Mucosa of descending colon (tissue), 3 donors: ENCODE measurements at regions not wholly inside any gene's neighbourhood (a gene's known extent, or its start where the extent isn't known, plus 50 kb on each side); places are given as distances from the start of the nearest gene placed in this dataset.

Experiments used
- ATAC-seq: fragments of 200-7000 bp; cut with Tn5 transposase; one replicate; pipeline ENCODE4 v1.9.1; 2020; ENCODE audit warnings: mild to moderate bottlenecking, moderate library complexity
- DNase-seq, 3 donors: peaks; one replicate each; pipeline ENCODE4 v3.0.0-alpha.2; 2020
- H3K36me3 ChIP-seq: fragments of 200-600 bp; one replicate; pipeline ENCODE4 v1.8.0; 2021; ENCODE audit warnings: low read depth, mild to moderate bottlenecking
- H3K4me1 ChIP-seq: fragments of 200-600 bp; one replicate; pipeline ENCODE4 v1.8.0; 2021; ENCODE audit warnings: low read depth, mild to moderate bottlenecking
- H3K4me3 ChIP-seq: fragments of 200-600 bp; one replicate; pipeline ENCODE4 v1.8.0; 2021; ENCODE audit warnings: mild to moderate bottlenecking
- H3K9me3 ChIP-seq: fragments of 200-600 bp; one replicate; pipeline ENCODE4 v1.8.0; 2021; ENCODE audit warnings: mild to moderate bottlenecking
- intact Hi-C, 2 donors: fragments of 100-400 bp; cut with DNase I in 1 of 2; cut with micrococcal nuclease in 1 of 2; formaldehyde crosslinking; loops; one replicate each; pipeline versions ENCODE4 v1.11.0 to v1.11.1; 2022; cut with DNase I, micrococcal nuclease
- TF ChIP-seq, protein P1 (sequence below): fragments of 200-600 bp; IDR thresholded peaks from one replicate; pipeline ENCODE4 v1.8.0; 2022; ENCODE audit warnings: antibody characterized with exemption, mild to moderate bottlenecking
- donor health status: DM: no; HTN: no; CAD: no; lungs with moderate emphysema.
- donor health status: DM: no; HTN: no; CAD: no.
- donor health status: DM: no; HTN: yes; CAD: no.

DNA sequence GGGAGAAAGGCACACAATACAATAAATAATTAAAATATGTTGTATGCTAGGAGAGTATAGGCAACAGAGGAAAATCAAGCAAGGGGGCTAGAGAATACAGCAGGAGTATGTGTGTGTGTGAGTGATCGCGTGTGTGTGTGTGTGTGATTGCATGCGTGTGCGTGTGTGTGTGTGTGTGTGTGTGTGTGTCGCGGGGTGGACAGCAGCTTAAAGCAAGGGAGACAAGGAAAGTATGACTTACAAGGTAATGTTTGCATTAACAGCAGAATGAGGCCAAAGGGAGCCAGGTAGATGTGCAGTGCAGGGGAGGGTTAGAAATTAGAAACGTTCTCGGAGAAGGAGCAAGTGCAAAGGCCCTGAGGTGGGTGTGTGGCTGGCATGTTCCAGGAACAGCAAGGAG lies 57.4 kb upstream of the KCNA1 start:
- no peak for ATAC-seq
- no peaks in the 10 kb centered on the region for H3K9me3 ChIP-seq
- intact Hi-C loops = loop anchor here in 1 of 2 donors (5.0 kb wide), 1 partner anchor 150 kb away; no protein-coding TSS in a partner anchor
- H3K4me1 ChIP-seq = no peaks in the 10 kb centered on the region
- no peak overlapping the region for H3K4me3 ChIP-seq
- no peak for DNase-seq
- TF ChIP-seq, protein P1, sequence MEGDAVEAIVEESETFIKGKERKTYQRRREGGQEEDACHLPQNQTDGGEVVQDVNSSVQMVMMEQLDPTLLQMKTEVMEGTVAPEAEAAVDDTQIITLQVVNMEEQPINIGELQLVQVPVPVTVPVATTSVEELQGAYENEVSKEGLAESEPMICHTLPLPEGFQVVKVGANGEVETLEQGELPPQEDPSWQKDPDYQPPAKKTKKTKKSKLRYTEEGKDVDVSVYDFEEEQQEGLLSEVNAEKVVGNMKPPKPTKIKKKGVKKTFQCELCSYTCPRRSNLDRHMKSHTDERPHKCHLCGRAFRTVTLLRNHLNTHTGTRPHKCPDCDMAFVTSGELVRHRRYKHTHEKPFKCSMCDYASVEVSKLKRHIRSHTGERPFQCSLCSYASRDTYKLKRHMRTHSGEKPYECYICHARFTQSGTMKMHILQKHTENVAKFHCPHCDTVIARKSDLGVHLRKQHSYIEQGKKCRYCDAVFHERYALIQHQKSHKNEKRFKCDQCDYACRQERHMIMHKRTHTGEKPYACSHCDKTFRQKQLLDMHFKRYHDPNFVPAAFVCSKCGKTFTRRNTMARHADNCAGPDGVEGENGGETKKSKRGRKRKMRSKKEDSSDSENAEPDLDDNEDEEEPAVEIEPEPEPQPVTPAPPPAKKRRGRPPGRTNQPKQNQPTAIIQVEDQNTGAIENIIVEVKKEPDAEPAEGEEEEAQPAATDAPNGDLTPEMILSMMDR = no peak
- no peaks in the 10 kb centered on the region for H3K36me3 ChIP-seq

DNA sequence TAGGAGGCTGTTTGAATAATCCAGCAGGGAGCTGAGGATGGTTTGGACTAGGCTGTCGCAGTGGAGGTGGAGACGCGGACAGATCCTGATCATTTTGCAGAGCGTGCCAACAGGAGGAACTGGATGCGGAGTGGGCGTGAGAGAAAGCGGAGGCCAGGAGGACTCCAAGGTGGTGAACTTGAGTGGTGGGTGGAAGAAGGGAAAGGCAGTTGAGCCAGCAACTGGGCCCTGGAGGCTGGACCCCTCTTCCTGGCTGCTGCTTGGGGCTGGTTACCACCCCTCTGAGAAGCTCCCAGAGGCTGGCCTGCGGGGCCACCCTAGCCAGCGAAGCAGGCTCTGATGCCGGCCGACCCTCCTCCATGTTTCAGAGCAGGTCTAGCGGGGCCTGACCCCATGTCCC lies 56.8 kb upstream of the KCNA1 start:
- DNase-seq (no peak), ATAC-seq (no peak)
- TF ChIP-seq, protein P1 = no peak
- Histone ChIP-seq H3K4me3 (no peak overlapping the region), H3K4me1 (peaks cover 4% of the 10 kb centered on the region), H3K36me3 (no peaks in the 10 kb centered on the region), H3K9me3 (no peaks in the 10 kb centered on the region)
- intact Hi-C loops = loop anchor here in 1 of 2 donors (5.0 kb wide), 1 partner anchor 149 kb away; no protein-coding TSS in a partner anchor

DNA sequence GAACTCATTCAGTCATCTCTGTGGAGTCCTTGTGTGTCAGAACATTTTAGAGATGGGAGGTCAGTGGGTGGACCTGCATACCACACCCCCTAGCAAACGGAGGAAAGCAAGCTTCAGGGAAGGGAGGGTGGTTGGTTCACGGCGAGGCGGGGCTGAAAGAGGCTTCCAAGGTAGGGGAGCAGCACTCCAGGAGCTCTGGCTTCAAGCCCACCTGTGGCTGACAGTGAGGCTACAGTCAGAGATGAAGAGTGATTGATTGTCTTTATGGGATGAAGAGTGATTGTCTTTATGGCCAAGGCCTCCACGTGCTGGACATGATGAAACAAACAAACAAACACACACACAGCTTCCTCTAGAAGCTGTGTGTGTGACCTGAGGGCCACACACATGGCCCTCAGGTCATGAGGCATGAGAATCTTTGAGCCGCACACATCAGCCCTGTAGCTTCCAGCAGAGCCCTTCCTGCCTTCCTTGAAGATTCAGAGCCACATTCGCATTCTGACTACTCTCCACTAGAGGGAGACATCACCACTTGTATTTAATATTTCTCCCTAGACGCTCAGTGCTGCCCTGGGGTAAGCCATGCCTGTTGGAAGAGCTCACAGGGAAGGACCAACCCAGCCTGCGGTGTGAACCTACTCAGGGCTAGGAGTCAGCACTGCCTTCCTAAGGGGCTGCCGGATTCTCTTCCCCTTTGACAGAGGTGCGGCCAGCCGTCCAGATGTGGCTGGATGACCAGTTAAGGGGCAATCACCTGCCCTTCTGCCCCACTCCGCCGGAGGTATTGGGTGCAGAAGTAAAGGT lies 54.4 kb upstream of the KCNA1 start:
- peak in 1 of 3 donors; percentile 85 for DNase-seq
- Histone ChIP-seq H3K36me3 (no peaks in the 10 kb centered on the region), H3K4me3 (no peak overlapping the region), H3K4me1 (peaks cover 6% of the 10 kb centered on the region), H3K9me3 (no peaks in the 10 kb centered on the region)
- intact Hi-C loops = loop anchor here in 1 of 2 donors (5.0 kb wide), 1 partner anchor 147 kb away; no protein-coding TSS in a partner anchor
- TF ChIP-seq, protein P1 = peak; percentile 68
- peak; percentile 83 for ATAC-seq

DNA sequence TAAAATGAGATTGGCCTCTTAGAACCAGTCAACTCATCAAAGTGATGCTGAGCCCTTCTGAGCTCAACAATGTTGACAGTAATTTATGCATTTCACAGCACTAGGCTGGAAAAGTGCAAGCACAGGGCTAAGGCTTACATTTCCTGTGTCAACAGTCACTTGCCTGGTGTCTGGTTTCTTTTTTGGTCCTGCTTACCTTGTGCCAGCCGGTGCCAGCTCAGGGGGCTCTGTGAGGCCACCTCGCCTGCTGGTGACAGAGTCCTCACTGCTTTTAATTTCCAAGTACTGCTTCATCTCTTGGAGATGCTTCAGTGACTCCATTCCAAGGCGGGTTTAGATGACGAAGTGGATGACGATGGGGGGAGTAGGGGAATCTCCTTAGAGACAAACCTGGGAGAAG lies 53.1 kb upstream of the KCNA1 start:
- Histone ChIP-seq H3K4me1 (peaks cover 6% of the 10 kb centered on the region), H3K36me3 (no peaks in the 10 kb centered on the region), H3K9me3 (no peaks in the 10 kb centered on the region), H3K4me3 (no peak overlapping the region)
- no peak for ATAC-seq
- DNase-seq = no peak
- TF ChIP-seq, protein P1 = no peak
- intact Hi-C loops = loop anchor here in 1 of 2 donors (5.0 kb wide), 1 partner anchor 146 kb away; no protein-coding TSS in a partner anchor

DNA sequence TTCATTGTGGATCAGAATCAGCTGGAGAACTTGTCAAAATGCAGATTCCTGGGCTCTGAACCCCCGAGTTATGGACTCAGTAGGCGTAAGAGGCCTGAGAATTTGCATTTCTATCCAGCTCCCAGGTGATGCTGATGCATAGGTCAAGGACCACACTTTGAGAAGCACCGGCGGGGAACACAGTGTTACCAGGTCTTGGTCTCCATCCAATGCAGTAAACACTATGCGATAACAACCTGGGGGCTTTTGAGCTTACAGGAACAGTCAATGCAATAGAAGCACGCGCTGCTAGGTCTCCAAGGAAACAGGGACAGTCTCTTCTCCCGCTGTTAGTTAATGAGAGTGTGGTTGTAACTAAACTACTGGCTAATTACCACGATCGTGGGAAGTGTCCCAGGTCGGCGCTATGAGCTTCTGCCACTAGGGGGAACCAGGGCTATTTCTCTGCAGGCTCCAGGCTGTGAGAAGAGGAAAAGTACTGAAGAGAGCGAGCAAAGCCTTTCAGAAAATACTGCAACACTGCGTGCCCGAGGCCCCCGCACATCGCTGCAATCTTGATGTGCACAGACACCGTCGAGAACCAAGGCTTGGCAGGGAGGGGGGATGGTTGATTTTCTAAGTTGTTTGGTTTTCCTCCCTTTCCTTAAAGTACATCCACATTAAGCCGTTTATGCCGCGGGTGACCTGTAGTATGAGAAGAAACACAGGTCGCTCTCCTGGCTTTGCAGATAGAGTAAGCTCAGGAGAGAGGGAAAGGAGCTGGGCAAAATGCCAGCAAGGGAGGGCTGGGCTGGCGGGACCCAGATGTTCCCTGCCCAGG lies 52.0 kb upstream of the KCNA1 start:
- Histone ChIP-seq H3K4me3 (no peak overlapping the region), H3K4me1 (peaks cover 6% of the 10 kb centered on the region), H3K36me3 (no peaks in the 10 kb centered on the region), H3K9me3 (no peaks in the 10 kb centered on the region)
- TF ChIP-seq, protein P1 = peak; percentile 76
- intact Hi-C loops = loop anchor here in 1 of 2 donors (5.0 kb wide), 1 partner anchor 145 kb away; no protein-coding TSS in a partner anchor
- DNase-seq (peak in 2 of 3 donors; percentile 79 to 90), ATAC-seq (peak; percentile 82)
